ENCODE measurements at regions not wholly inside any gene's neighbourhood (a gene's known extent, or its start where the extent isn't known, plus 50 kb on each side); places are given as distances from the start of the nearest gene placed in this dataset.
"Not testable (repeated sequence)": the region's sequence is repeated elsewhere in the genome, so short reads cannot be mapped to it uniquely, and the experiment has no call there.

- intact Hi-C loops (cut with DNase I): loop anchor here (10.0 kb wide), 2 partner anchors 147 to 157 kb away; no protein-coding TSS in a partner anchor
Observed at GRCh38 chr1:173257805-173258204, 50.7 kb upstream of the TNFSF4 start.

GRCh38 chr1:173258479-173259264 lies 51.5 kb upstream of the TNFSF4 start:
- DNase-seq: no peak
- ATAC-seq: no peak
- intact Hi-C loops (cut with DNase I): loop anchor here (10.0 kb wide), 2 partner anchors 146 to 156 kb away; no protein-coding TSS in a partner anchor

More at GRCh38 chr1:173257805-173258204, 50.7 kb upstream of the TNFSF4 start:
- ATAC-seq: no peak
- no peak for DNase-seq

- intact Hi-C loops (cut with DNase I); ATAC-seq; DNase-seq: not testable (repeated sequence)
Observed at GRCh38 chr1:173260329-173260728, 53.2 kb upstream of the TNFSF4 start.

- ATAC-seq: no peak
- DNase-seq: no peak
- intact Hi-C loops (cut with DNase I): no loop called here
Observed at GRCh38 chr1:173266841-173267240, 59.7 kb upstream of the TNFSF4 start.

- intact Hi-C loops (cut with DNase I): no loop called here
- DNase-seq (no peak), ATAC-seq (no peak)
Observed at GRCh38 chr1:173267453-173267945, 60.4 kb upstream of the TNFSF4 start.

- ATAC-seq: no peak
- DNase-seq: no peak
- intact Hi-C loops (cut with DNase I): no loop called here
Observed at GRCh38 chr1:173268261-173268660, 61.1 kb upstream of the TNFSF4 start.

- intact Hi-C loops (cut with DNase I): no loop called here
- DNase-seq (no peak), ATAC-seq (no peak)
Observed at GRCh38 chr1:173268786-173269277, 61.7 kb upstream of the TNFSF4 start.

GRCh38 chr1:173269490-173270230 lies 62.5 kb upstream of the TNFSF4 start:
- DNase-seq: no peak
- intact Hi-C loops (cut with DNase I): no loop called here
- ATAC-seq: no peak

- intact Hi-C loops (cut with DNase I): no loop called here
- no peak for ATAC-seq
- no peak for DNase-seq
Observed at GRCh38 chr1:173270243-173270642, 63.1 kb upstream of the TNFSF4 start.

- intact Hi-C loops (cut with DNase I); ATAC-seq; DNase-seq: not testable (repeated sequence)
Observed at GRCh38 chr1:173271021-173271420, 63.9 kb upstream of the TNFSF4 start.

- DNase-seq: no peak
- intact Hi-C loops (cut with DNase I): no loop called here
- no peak for ATAC-seq
Observed at GRCh38 chr1:173275496-173275895, 68.4 kb upstream of the TNFSF4 start.

GRCh38 chr1:173276922-173277800 lies 70.0 kb upstream of the TNFSF4 start:
- ATAC-seq (no peak), DNase-seq (no peak)
- intact Hi-C loops (cut with DNase I): no loop called here

GRCh38 chr1:173280899-173281660 lies 73.9 kb upstream of the TNFSF4 start:
- ATAC-seq: no peak
- intact Hi-C loops (cut with DNase I): no loop called here

GRCh38 chr1:173285048-173285447 lies 77.9 kb upstream of the TNFSF4 start:
- no peak for DNase-seq
- intact Hi-C loops (cut with DNase I): no loop called here
- ATAC-seq: no peak

More at GRCh38 chr1:173280899-173281660, 73.9 kb upstream of the TNFSF4 start:
- no peak for DNase-seq

- DNase-seq (no peak), ATAC-seq (no peak)
- intact Hi-C loops (cut with DNase I): no loop called here
Observed at GRCh38 chr1:173287785-173288184, 80.7 kb upstream of the TNFSF4 start.

GRCh38 chr1:173293756-173294155 lies 86.6 kb upstream of the TNFSF4 start:
- intact Hi-C loops (cut with DNase I): no loop called here
- DNase-seq: no peak
- no peak for ATAC-seq

GRCh38 chr1:173294843-173295242 lies 87.7 kb upstream of the TNFSF4 start:
- ATAC-seq (no peak), DNase-seq (no peak)
- intact Hi-C loops (cut with DNase I): no loop called here

- DNase-seq (no peak), ATAC-seq (no peak)
- intact Hi-C loops (cut with DNase I): no loop called here
Observed at GRCh38 chr1:173295391-173295790, 88.3 kb upstream of the TNFSF4 start.
